RWPE2 (cell line): ENCODE measurements at regions not wholly inside any gene's neighbourhood (a gene's known extent, or its start where the extent isn't known, plus 50 kb on each side); places are given as distances from the start of the nearest gene placed in this dataset.

ENCODE experiments used
- ATAC-seq: fragments of 200-7000 bp; cut with Tn5 transposase; 3 replicates; pipeline ENCODE4 v1.9.1; 2021; ENCODE audit warnings: low read depth
- DNase-seq: peaks from one replicate; pipeline ENCODE4 v3.0.0-alpha.2; 2020; ENCODE audit warnings: low spot score
- H3K27ac ChIP-seq: fragments of 450-650 bp; 2 replicates; pipeline ENCODE4 v1.5.1; 2017; ENCODE audit warnings: mild to moderate bottlenecking; ENCODE audit not compliant: poor library complexity, severe bottlenecking
- H3K27me3 ChIP-seq: fragments of 250-450 bp; sonication (Bioruptor Pico); 2 replicates; pipeline ENCODE4 v1.5.1; 2021; ENCODE audit warnings: mild to moderate bottlenecking, moderate library complexity; ENCODE audit not compliant: insufficient read depth, poor library complexity, severe bottlenecking
- H3K36me3 ChIP-seq: fragments of 250-450 bp; sonication (Bioruptor Pico); 2 replicates; pipeline ENCODE4 v1.5.1; 2020; ENCODE audit warnings: low read depth, mild to moderate bottlenecking, moderate library complexity
- H3K4me1 ChIP-seq: fragments of 250-450 bp; sonication (Bioruptor Pico); 2 replicates; pipeline ENCODE4 v1.5.1; 2021; ENCODE audit warnings: mild to moderate bottlenecking, moderate library complexity; ENCODE audit not compliant: insufficient read depth, poor library complexity, severe bottlenecking
- H3K4me3 ChIP-seq: fragments of 250-450 bp; sonication (Bioruptor Pico); 2 replicates; pipeline ENCODE4 v1.5.1; 2021; ENCODE audit warnings: mild to moderate bottlenecking, moderate library complexity; ENCODE audit not compliant: severe bottlenecking
- H3K9me3 ChIP-seq: fragments of 250-450 bp; sonication (Bioruptor Pico); 2 replicates; pipeline ENCODE4 v1.5.1; 2021; ENCODE audit warnings: mild to moderate bottlenecking, moderate library complexity; ENCODE audit not compliant: severe bottlenecking
- TF ChIP-seq, protein P1 (sequence below): fragments of 450-650 bp; IDR thresholded peaks from one replicate; pipeline ENCODE4 v1.5.1; 2017; ENCODE audit warnings: mild to moderate bottlenecking, moderate library complexity; ENCODE audit not compliant: poor library complexity, severe bottlenecking

GRCh38 chr13:62629618-62630017 is 1214.0 kb upstream of the PCDH20 start:
- Histone ChIP-seq H3K27me3 (no peaks in the 10 kb centered on the region), H3K36me3 (no peaks in the 10 kb centered on the region), H3K27ac (no peak overlapping the region), H3K9me3 (no peaks in the 10 kb centered on the region), H3K4me3 (no peak overlapping the region), H3K4me1 (no peaks in the 10 kb centered on the region)
- TF ChIP-seq, protein P1, sequence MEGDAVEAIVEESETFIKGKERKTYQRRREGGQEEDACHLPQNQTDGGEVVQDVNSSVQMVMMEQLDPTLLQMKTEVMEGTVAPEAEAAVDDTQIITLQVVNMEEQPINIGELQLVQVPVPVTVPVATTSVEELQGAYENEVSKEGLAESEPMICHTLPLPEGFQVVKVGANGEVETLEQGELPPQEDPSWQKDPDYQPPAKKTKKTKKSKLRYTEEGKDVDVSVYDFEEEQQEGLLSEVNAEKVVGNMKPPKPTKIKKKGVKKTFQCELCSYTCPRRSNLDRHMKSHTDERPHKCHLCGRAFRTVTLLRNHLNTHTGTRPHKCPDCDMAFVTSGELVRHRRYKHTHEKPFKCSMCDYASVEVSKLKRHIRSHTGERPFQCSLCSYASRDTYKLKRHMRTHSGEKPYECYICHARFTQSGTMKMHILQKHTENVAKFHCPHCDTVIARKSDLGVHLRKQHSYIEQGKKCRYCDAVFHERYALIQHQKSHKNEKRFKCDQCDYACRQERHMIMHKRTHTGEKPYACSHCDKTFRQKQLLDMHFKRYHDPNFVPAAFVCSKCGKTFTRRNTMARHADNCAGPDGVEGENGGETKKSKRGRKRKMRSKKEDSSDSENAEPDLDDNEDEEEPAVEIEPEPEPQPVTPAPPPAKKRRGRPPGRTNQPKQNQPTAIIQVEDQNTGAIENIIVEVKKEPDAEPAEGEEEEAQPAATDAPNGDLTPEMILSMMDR = no peak
- DNase-seq (no peak), ATAC-seq (no peak)

GRCh38 chr13:62627226-62627625 is 1211.6 kb upstream of the PCDH20 start:
- Histone ChIP-seq H3K4me3 (no peak overlapping the region), H3K4me1 (no peaks in the 10 kb centered on the region), H3K27ac (no peak overlapping the region), H3K36me3 (no peaks in the 10 kb centered on the region), H3K27me3 (no peaks in the 10 kb centered on the region), H3K9me3 (no peaks in the 10 kb centered on the region)
- ATAC-seq (no peak), DNase-seq (no peak)
- TF ChIP-seq, protein P1 = no peak

- Histone ChIP-seq H3K27me3 (no peaks in the 10 kb centered on the region), H3K9me3 (no peaks in the 10 kb centered on the region), H3K4me3 (no peak overlapping the region), H3K27ac (no peak overlapping the region), H3K36me3 (no peaks in the 10 kb centered on the region), H3K4me1 (no peaks in the 10 kb centered on the region)
- no peak for DNase-seq
- TF ChIP-seq, protein P1 = peak; percentile 15
- no peak for ATAC-seq
Observed at GRCh38 chr13:62626771-62627170, 1211.1 kb upstream of the PCDH20 start.

DNA sequence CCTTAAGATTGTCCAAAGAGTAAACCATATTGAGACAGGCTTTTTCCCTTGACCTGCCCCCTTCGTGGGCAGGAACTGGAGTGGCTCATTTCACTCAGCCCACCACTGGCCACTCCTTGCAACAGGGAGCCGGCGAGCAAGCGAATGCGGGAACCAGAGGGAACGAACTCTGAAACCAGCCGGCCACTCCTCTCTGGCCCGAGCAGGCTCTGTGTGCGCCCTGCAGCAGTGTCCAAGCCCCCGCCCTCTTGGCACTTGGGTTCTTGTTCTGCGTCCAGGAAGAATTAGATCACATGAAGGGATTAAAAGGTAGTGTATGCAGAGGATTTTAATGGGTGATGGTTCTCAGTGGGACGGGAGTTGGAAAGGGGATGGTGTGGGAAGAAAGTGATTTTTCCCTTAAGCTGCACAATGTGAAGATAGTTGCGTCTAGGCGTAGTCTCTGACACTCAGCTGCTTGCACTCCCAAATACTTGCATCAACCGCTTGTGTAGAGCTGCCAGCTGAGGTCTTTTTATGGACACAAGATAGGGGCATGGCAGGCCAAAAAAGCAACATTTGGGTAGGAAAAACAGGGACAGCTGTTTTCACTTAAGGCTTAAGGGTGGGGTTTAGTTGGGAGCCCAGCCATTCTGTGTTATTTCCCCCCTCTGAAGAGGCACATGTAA is 1209.7 kb upstream of the PCDH20 start:
- DNase-seq = no peak
- no peak overlapping the region for H3K27ac ChIP-seq
- H3K36me3 ChIP-seq = no peaks in the 10 kb centered on the region
- no peaks in the 10 kb centered on the region for H3K27me3 ChIP-seq
- H3K4me1 ChIP-seq = no peaks in the 10 kb centered on the region
- no peak overlapping the region for H3K4me3 ChIP-seq
- TF ChIP-seq, protein P1 = no peak
- no peak for ATAC-seq
- H3K9me3 ChIP-seq = no peaks in the 10 kb centered on the region

DNA sequence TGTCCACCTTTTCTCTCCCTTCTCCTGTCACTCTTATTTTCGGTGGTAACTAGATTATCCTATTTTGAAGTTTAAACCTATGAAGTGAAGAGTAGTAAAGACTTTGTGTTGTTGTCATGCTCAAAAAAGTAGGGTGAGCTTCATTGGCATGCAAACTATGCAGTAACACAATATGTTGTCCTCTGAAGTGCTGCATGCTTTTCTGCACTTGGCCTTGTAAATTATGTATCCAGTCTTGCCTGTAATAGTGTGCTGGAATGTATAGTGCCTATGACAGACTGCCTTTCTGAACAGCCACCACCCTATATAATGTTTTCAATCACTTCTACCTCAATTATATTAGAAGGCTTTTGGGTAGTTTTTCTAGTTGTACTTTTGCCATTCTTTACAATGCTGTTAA is 1198.2 kb upstream of the PCDH20 start:
- no peak for ATAC-seq
- no peak overlapping the region for H3K27ac ChIP-seq
- TF ChIP-seq, protein P1 = no peak
- DNase-seq = no peak
- H3K4me3 ChIP-seq = no peak overlapping the region
- H3K9me3 ChIP-seq = no peaks in the 10 kb centered on the region
- no peaks in the 10 kb centered on the region for H3K4me1 ChIP-seq
- no peaks in the 10 kb centered on the region for H3K36me3 ChIP-seq
- H3K27me3 ChIP-seq = no peaks in the 10 kb centered on the region
